HG03432 (cell line): ENCODE measurements at regions not wholly inside any gene's neighbourhood (a gene's known extent, or its start where the extent isn't known, plus 50 kb on each side); places are given as distances from the start of the nearest gene placed in this dataset.

Experiments
- ATAC-seq: cut with Tn5 transposase; IDR thresholded peaks from one replicate; pipeline ENCODE4 v1.9.1; 2021; ENCODE audit warnings: mild to moderate bottlenecking, moderate library complexity; ENCODE audit not compliant: unreplicated experiment

- no peak for ATAC-seq
Observed at GRCh38 chr11:111045407-111045803, 200.1 kb upstream of the POU2AF2 start.

- no peak for ATAC-seq
Observed at GRCh38 chr11:111044751-111045406, 200.6 kb upstream of the POU2AF2 start.

GRCh38 chr11:111039982-111040381 lies 205.5 kb upstream of the POU2AF2 start:
- ATAC-seq: no peak

GRCh38 chr11:111035746-111036145 lies 209.8 kb upstream of the POU2AF2 start:
- ATAC-seq: no peak

GRCh38 chr11:111026241-111026640 lies 219.3 kb upstream of the POU2AF2 start:
- no peak for ATAC-seq

GRCh38 chr11:111021131-111021530 lies 224.4 kb upstream of the POU2AF2 start:
- no peak for ATAC-seq

- no peak for ATAC-seq
Observed at GRCh38 chr11:111019871-111020670, 225.5 kb upstream of the POU2AF2 start.

GRCh38 chr11:111019451-111019850 lies 226.1 kb upstream of the POU2AF2 start:
- no peak for ATAC-seq

GRCh38 chr11:111018566-111018965 lies 227.0 kb upstream of the POU2AF2 start:
- ATAC-seq: no peak

- ATAC-seq: no peak
Observed at GRCh38 chr11:111012491-111012890, 233.0 kb upstream of the POU2AF2 start.

- ATAC-seq: no peak
Observed at GRCh38 chr11:111011275-111011594, 234.3 kb upstream of the POU2AF2 start.

GRCh38 chr11:111010391-111011274 lies 234.9 kb upstream of the POU2AF2 start:
- no peak for ATAC-seq

- ATAC-seq: no peak
Observed at GRCh38 chr11:111006227-111006626, 239.3 kb upstream of the POU2AF2 start.

- no peak for ATAC-seq
Observed at GRCh38 chr11:111001986-111002611, 243.4 kb upstream of the POU2AF2 start.

- ATAC-seq: no peak
Observed at GRCh38 chr11:111001081-111001430, 244.5 kb upstream of the POU2AF2 start.

GRCh38 chr11:111000400-111001080 lies 245.0 kb upstream of the POU2AF2 start:
- no peak for ATAC-seq

GRCh38 chr11:110992481-110992880 lies 253.0 kb upstream of the POU2AF2 start:
- ATAC-seq: no peak

GRCh38 chr11:110991661-110992355 lies 253.7 kb upstream of the POU2AF2 start:
- no peak for ATAC-seq

GRCh38 chr11:110990311-110990710 lies 255.2 kb upstream of the POU2AF2 start:
- ATAC-seq: no peak
